KOPT-K1 (cell line): ENCODE measurements at regions not wholly inside any gene's neighbourhood (a gene's known extent, or its start where the extent isn't known, plus 50 kb on each side); places are given as distances from the start of the nearest gene placed in this dataset.
"Not testable (repeated sequence)": the region's sequence is repeated elsewhere in the genome, so short reads cannot be mapped to it uniquely, and the experiment has no call there.

Source experiments
- H3K27ac ChIP-seq: fragments of 200-600 bp; sonication (generic); 2 replicates; pipeline ENCODE4 v1.5.1; 2016; ENCODE audit warnings: antibody characterized with exemption, mild to moderate bottlenecking, low read depth, low read length; ENCODE audit not compliant: poor library complexity, severe bottlenecking
- H3K36me3 ChIP-seq: fragments of 200-600 bp; sonication (generic); 2 replicates; pipeline ENCODE4 v1.5.1; 2017; ENCODE audit warnings: antibody characterized with exemption, mild to moderate bottlenecking, low read length, moderate library complexity; ENCODE audit not compliant: insufficient read depth
- H3K9me3 ChIP-seq: fragments of 200-600 bp; sonication (generic); 2 replicates; pipeline ENCODE4 v1.5.1; 2017; ENCODE audit warnings: antibody characterized with exemption, low read length, mild to moderate bottlenecking; ENCODE audit not compliant: insufficient read depth, poor library complexity, severe bottlenecking

DNA sequence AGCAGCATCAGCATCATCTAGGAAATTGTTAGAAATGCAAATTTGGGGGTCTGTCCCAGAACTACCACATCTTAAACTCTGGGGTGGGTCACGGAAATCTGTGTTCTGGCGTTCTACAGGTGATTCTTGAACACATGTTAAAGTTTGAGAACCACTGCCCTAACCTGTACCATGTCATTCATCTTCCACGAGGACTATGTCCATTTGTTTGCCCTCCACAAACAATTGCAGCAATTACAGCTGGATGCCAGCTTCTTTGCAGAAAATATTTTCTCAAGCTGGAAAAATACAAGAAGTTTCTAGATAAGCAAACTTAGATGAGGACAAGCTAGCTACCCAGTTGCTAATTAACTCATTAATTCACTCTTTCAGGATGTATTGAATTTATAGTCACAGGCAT is 54.1 kb downstream of the MAFB start:
- no peak overlapping the region for H3K27ac ChIP-seq
- no peaks in the 10 kb centered on the region for H3K9me3 ChIP-seq
- no peaks in the 10 kb centered on the region for H3K36me3 ChIP-seq

DNA sequence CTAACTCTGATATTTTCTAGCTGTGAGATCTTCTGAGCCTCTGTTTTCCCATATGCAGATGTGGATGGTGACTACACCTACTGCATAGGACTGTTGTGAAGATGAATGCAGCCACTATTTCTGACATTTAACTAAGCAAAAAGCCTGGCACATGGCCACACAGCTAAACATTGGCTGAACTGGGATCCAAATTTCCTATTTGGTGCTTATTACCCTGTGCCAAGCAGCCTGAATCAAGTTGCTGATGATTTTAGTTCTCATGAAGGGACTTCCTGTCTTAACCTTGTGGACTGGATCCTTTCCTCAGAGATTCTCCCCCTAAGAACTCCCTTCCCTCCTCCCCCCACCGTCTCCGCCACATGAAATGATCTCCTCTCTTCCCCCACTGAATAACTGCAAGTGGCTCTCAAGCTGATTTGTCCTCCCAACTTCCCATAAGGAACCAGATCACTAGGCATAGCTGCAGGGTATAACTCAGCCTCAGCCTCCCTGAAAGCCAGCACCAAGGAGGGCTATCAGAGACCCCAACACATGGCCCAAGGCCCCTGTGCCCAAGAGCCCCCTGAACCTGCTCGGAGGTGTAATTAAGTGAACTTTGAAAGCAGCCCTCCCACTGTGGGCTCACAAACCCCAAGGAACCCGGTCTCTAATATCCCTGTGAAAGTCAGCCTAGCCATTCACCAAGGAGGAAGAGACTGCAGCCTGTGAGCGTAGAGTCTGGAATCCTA is 55.7 kb downstream of the MAFB start:
- H3K27ac ChIP-seq, result no peak overlapping the region

DNA sequence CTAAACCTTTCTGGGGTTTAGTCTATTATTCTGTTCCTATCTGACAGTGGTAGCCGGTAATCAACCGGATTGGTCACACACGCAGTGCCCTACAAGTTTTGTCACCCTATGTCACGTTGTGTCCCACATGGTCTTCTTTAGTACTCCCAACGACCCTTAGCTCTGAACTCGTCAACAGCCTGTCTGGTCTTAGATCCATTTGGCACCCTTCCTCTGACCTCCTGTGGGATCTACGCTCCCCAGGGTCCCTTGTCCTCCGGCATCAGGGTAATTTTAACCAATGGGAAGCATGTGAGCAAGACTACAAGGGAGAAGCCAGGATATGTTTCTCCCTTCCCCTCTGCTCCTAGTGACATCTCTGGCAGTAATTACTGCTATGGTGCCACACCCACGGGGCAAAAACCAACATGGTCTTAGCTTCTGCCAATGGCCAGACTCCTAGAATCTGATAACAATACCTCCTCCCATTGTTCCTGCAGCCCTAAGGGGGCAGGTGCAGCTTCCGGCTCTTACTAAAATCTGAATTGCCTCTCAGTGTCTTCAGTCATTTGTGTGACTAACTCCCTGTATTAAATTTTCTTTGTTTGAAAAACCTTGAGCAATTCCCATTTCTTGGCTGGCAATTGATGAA is 56.6 kb downstream of the MAFB start:
- Histone ChIP-seq H3K36me3 (no peaks in the 10 kb centered on the region), H3K27ac (no peak overlapping the region), H3K9me3 (no peaks in the 10 kb centered on the region)

More for the DNA sequence above, 55.7 kb downstream of the MAFB start:
- no peaks in the 10 kb centered on the region for H3K36me3 ChIP-seq
- no peaks in the 10 kb centered on the region for H3K9me3 ChIP-seq

DNA sequence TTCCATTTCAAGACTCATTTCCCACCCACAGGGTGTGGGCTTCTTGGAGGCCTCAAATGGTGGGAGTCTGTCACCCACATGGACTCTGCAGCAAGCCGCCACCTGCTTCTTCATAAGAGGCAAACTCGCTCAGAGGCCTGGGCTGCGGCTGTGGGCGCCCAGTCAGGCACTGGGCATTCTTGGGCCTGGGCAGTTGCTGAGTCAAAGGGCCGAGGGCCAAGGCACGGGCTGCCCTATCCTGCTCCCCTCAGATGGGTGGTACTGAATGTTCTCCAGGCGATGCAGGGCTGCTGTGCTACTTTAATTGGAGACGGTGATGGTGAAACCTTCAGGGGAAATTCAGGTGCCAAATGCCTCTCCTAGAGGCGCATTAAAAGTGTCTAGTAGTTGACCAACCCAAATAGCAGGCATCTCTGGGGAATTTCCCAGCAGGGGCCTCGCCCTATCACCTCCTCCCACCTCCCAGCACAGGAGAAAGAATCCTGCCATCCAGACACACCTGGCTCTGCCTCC is 57.9 kb downstream of the MAFB start:
- Histone ChIP-seq H3K9me3 (no peaks in the 10 kb centered on the region), H3K36me3 (no peaks in the 10 kb centered on the region), H3K27ac (no peak overlapping the region)

DNA sequence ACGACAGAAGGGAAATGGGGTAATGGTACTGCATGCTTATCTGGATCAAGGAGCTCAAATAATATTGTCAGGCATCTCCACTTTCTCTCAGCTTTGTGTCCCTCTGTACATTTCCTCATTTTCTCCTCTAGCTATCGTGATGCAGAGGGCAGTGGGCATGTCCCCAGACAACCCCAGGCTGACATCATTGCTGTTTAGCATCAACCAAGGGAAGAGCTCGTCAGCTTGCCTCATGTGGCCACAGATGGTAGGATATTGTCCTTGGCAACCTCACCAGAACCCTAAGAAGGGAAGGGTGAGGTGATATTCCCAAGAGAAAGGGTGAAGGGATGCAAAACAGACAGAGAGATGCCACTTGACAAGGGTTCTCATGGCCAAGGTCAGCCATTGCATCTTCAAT is 58.3 kb downstream of the MAFB start:
- no peaks in the 10 kb centered on the region for H3K9me3 ChIP-seq
- H3K36me3 ChIP-seq, result no peaks in the 10 kb centered on the region
- no peak overlapping the region for H3K27ac ChIP-seq

DNA sequence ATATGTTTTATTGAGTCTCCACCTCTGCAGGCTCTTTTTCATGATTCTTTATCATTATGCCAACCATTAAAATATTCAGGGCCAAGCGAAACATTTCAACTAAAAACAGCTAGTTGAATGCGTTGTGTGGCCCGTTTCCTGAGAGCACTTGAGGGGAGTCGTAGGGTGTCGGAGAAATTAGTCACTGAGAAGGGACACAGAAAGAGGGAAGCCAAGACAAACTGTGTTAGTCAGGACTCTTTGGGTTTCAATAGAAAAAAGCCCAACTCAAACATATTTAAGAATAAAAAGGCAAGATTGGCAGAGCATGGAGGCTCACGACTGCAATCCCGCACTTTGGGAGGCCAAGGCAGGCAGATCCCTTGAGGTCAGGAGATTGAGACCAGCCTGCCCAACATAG is 58.9 kb downstream of the MAFB start:
- Histone ChIP-seq H3K9me3 (no peaks in the 10 kb centered on the region), H3K27ac (no peak overlapping the region)

DNA sequence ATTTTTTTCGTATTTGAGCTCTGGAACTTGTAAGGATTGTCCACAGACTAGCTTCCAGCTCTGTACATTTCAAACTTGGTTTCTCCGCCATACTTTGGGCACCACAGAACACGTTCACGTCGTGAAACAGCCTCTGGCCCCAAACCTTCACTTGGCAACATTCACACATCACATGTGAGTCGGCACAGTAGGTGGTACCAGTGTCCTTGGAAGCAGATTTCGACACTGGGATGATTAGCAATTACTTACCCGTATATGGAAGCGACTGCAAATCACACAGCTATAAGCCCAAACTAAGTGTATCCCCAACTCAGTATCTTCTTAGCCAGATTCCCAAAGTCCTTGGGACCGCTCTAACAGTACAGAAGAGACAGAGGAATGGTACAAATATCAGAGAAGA is 60.2 kb downstream of the MAFB start:
- Histone ChIP-seq H3K9me3 (no peaks in the 10 kb centered on the region), H3K36me3 (no peaks in the 10 kb centered on the region), H3K27ac (no peak overlapping the region)

More for the DNA sequence above, 58.9 kb downstream of the MAFB start:
- H3K36me3 ChIP-seq, result no peaks in the 10 kb centered on the region

DNA sequence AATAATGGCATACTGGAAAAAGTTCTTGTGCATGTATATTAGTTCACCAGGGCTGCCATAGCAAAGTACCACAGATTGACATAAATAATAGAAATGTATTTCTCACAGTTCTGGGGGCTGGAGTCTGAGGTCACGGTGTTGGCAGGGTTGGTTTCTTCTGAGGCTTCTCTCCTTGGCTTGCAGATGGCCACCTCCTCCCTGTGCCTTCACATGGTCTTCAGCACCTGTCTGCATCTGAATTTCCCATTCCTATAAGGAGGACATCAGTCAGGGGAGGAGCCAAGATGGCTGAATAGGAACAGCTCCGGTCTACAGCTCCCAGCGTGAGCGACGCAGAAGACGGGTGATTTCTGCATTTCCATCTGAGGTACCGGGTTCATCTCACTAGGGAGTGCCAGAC is 70.0 kb downstream of the MAFB start:
- H3K36me3 ChIP-seq, H3K27ac ChIP-seq, H3K9me3 ChIP-seq: not testable (repeated sequence)

DNA sequence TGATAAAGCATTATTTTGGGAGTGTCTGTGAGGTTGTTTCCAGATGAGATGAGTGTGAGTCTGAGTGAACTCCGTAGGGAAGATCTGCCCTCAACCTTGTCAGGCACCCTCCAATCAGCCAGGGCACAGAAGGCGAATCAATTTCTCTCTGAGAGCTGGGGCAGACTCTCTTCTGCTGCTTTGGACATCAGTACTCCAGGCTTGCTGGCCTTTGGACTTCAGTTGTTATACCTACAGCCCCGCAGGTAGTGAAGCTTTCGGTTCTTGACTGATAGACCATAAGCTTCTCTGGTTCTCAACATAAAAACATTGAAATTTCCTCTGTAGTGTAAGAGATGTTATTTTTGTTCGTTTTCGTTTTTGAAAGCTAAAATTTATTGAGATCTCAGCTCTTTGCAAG is 71.4 kb downstream of the MAFB start:
- H3K9me3 ChIP-seq, result no peaks in the 10 kb centered on the region
- no peak overlapping the region for H3K27ac ChIP-seq
- H3K36me3 ChIP-seq, result no peaks in the 10 kb centered on the region

DNA sequence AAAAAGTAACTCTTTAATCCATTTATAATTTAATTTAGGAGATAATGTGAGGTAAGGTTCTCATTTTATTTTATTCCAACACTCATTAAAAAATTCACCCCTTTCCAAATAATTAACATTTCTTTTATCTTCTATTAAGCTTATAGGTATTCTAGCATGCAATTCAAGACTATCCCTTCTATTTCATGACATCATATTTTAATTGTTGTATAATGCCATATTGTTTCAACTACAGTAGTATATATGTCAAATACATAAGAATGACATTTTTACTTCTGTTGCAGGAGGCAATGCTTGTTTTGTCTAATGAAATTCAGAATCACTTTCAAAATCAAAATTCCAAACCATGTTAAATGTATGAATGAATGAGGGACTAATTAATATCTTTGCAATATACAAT is 76.2 kb downstream of the MAFB start:
- no peaks in the 10 kb centered on the region for H3K36me3 ChIP-seq
- H3K27ac ChIP-seq, result no peak overlapping the region
- H3K9me3 ChIP-seq, result no peaks in the 10 kb centered on the region

DNA sequence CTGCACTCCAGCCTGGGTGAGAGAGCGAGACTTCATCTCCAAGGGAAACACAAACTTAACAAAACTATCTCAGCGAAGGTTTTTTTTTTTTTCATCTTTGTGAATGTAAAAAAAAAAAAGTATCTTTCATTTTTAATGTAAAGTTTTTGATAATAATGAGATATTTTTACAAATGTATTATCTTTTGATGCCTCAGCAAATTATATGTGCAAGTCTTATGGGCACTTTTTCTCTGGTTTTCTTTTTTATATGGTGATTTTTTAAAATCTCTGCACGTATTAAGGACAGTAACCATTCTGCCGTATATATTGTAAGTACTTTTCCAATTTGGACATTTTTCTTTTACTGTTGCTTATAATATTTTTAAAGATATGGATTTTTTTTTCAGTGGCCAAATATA is 76.8 kb downstream of the MAFB start:
- no peaks in the 10 kb centered on the region for H3K36me3 ChIP-seq

DNA sequence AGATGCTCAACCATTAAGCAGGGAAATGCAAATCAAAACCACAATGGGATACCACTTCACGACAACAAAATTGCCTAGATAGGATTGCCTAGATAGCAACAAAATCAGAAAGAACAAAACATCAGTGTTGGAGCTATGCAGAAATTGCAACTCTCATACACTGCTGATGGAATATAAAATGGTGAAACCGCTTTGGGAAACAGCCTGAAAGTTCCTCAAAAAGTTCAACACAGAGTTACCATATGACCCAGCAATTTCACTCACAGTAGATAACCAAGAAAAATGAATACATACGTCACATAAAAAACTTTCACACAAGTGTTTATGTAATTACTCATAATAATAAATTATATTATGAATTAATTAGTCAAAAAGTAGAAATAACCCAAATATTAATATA is 78.3 kb downstream of the MAFB start:
- Histone ChIP-seq H3K36me3 (no peaks in the 10 kb centered on the region), H3K27ac (no peak overlapping the region), H3K9me3 (no peaks in the 10 kb centered on the region)

More for the DNA sequence above, 76.8 kb downstream of the MAFB start:
- H3K9me3 ChIP-seq, result no peaks in the 10 kb centered on the region
- no peak overlapping the region for H3K27ac ChIP-seq

DNA sequence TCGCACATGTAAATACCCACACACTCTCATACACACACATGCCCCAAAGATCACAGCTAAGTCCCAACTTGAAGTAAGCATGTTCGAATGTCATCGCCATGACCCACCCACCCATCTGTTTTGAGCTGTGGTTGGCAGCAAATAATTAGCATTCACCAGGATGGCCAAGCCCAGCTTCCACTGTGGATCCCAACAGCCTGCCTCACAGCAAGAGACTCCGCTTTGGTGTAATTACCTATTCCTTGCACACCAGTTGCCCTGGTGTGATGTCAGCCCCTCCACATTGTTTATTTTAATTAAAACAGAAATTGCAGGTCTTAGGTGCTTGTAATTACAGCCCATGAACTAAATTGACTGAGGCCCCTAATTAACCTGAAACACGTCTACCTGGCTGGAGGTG is 81.1 kb downstream of the MAFB start:
- Histone ChIP-seq H3K27ac (no peak overlapping the region), H3K36me3 (no peaks in the 10 kb centered on the region), H3K9me3 (no peaks in the 10 kb centered on the region)

DNA sequence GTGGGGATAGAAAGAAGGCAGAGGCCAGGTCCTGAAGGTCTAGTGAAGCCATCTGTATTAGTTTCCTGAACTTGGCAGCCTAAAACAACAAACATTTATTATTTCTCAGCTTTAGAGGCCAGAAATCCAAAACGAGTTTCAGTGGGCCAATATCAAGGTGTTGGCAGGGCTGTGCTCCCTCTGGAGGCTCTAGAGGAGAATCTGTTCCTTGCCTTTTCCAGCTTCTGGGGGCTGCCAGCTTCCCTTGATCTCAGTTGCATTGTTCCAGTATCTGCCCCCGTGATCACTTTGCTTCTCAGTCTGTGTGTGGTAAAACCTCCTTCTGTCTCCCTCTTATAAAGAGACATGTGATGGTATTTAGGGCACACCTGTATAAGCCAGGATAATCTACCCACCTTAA is 82.4 kb downstream of the MAFB start:
- H3K27ac ChIP-seq, result no peak overlapping the region
- no peaks in the 10 kb centered on the region for H3K36me3 ChIP-seq
- H3K9me3 ChIP-seq, result no peaks in the 10 kb centered on the region

DNA sequence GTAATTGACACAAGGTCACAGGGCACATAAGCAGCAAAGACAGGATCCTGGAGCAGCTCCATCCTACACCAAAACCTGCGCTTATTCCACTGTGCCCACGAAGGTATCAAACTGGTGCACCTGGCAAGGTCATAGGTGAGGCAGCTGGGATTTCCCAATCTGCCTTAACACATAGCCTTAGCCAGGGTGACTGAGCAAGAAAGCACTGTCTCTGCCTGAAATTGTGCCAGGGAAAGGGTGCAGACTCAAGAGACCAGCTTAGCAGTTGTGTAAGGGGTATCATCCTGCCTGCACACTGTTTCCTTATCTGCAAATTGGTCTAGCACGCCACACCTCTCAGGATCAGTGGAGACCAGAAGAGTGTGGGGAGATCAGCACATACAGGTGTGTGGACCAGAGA is 82.8 kb downstream of the MAFB start:
- Histone ChIP-seq H3K36me3 (no peaks in the 10 kb centered on the region), H3K27ac (no peak overlapping the region), H3K9me3 (no peaks in the 10 kb centered on the region)

DNA sequence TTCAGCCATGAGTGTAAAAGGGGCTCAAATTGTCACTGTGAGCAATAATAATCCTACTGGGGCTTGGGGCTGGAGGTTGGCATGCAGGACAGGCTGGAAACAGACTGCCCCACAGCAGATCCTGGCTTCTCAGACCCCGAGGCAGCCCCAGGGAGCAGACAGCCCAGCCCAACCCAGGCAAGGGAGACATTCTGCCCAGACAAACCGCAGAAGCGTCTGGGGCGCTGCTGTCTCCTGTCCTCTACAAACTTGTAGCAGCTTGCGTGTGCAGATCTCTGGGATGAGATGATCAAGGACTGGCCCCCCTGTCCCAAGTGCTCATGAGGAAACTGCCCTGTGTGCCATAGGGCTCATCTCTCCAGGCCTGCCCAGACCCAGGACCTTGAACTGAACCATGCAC is 84.6 kb downstream of the MAFB start:
- no peak overlapping the region for H3K27ac ChIP-seq
- peaks cover 2% of the 10 kb centered on the region for H3K9me3 ChIP-seq
- no peaks in the 10 kb centered on the region for H3K36me3 ChIP-seq
